ENCODE measurements at regions not wholly inside any gene's neighbourhood (a gene's known extent, or its start where the extent isn't known, plus 50 kb on each side); places are given as distances from the start of the nearest gene placed in this dataset.

DNA sequence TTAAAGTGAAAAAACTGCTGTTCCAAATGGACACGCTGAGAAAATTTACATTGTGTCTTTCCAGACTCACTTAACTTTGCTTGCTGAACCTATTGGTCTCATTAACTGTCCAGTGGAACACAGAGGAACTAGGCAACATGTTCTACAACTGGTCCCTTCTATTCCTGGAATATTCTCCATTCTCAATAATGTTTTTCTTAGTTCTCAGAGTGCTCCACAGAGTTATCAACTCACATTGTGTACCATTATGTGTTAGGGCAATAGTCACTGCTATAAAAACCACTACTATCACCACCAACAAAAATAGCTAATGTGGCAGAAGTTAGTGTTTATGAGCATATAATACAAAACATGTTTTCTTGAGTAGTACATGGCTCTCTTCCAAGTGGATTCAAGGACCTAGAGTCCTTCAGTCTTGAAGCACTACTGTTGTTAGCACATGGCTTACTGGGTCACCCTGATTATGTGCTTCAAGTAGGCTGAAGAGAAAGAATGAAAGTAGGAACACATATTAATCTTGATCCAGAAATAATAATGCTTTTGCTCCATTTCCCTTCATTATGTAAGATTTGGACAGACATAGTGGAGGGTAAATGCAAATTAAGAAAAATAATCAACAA is 865.3 kb upstream of the HS3ST1 start:
- no peak for DNase-seq

DNA sequence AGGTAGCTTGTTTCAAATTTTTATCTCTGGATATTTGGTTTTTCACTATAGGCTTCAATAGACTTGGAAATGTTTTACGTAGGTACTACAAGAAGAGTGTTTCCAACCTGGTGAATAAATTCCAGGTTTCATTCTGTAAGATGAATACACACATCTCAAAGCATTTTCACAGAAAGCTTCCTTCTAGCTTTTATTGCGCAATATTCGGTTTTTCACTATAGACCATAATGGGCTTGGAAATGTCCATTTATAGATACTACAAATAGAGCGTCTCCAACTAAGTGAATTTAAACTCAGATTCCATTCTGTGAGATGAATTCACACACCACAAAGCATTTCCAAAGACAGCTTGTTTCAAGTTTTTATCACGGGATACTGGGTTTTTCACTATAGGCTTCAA is 857.7 kb upstream of the HS3ST1 start:
- DNase-seq, result no peak

DNA sequence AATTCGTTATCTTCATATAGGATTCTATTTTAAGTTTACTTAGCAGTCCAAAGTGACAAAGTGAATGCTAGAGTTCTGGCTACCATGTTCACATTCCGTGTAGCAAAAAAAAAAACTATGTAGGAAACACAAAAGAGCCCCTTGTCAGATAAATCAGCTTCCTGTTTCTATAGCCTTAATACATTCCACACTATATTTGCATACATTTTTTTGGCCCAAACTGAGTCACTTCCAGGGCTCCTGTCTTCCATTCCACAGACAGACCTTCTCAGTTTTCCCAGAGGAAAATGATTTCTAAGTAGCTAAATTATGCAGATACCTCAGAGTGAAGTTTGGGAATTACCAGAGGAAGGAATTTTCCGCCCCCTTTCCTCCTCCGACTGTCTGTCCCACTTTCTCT is 841.9 kb upstream of the HS3ST1 start:
- no peak for DNase-seq

GRCh38 chr4:12265554-12265953 is 836.9 kb upstream of the HS3ST1 start:
- no peak for DNase-seq

- no peak for DNase-seq
Observed at GRCh38 chr4:12260453-12260852, 831.8 kb upstream of the HS3ST1 start.

- no peak for DNase-seq
Observed at GRCh38 chr4:12244973-12245372, 816.3 kb upstream of the HS3ST1 start.

- no peak for DNase-seq
Observed at GRCh38 chr4:12242354-12242753, 813.7 kb upstream of the HS3ST1 start.

GRCh38 chr4:12239897-12240636 is 811.4 kb upstream of the HS3ST1 start:
- no peak for DNase-seq

- no peak for DNase-seq
Observed at GRCh38 chr4:12231098-12231497, 802.4 kb upstream of the HS3ST1 start.

DNA sequence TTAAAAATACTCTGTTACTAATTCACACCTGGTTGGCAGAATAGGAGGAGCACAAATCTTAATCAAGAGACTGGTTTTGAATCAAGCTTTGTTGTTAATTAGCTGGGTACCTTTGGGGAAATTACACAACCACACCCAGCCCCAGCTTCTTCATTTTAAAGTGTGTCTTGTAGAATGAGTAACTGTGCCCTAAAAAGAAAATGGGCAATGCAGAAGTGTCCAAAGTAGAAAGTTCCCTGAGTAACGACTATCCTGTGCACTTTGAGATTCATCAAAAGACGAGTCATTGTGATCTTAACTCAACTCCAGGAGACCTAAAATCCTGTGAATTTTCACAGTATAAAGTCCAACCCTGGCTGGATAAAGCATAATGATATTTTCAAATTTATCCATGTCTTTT is 792.3 kb upstream of the HS3ST1 start:
- no peak for DNase-seq

- DNase-seq, result no peak
Observed at GRCh38 chr4:12211636-12212035, 782.9 kb upstream of the HS3ST1 start.

- DNase-seq, result no peak
Observed at GRCh38 chr4:12207396-12207795, 778.7 kb upstream of the HS3ST1 start.

GRCh38 chr4:12206091-12206490 is 777.4 kb upstream of the HS3ST1 start:
- no peak for DNase-seq

DNA sequence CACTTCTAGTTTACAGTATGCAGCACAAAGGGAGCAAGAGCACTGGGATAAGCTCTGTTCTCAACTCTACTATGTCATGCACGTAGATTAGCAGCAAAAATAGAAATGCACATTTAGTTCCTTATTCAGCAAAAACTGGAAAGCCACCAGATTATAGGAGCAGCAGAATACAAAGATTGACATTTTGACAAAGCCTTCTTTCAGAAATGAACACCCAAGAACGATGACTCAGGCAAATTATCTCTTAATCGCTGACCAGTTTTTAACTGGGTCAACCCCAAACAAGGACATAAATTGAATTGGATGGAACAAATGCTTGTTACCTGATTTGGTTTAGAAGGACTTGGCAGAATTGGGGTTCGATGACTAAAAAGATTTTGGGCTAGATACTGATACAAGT is 775.3 kb upstream of the HS3ST1 start:
- no peak for DNase-seq

- no peak for DNase-seq
Observed at GRCh38 chr4:12200226-12200625, 771.5 kb upstream of the HS3ST1 start.

DNA sequence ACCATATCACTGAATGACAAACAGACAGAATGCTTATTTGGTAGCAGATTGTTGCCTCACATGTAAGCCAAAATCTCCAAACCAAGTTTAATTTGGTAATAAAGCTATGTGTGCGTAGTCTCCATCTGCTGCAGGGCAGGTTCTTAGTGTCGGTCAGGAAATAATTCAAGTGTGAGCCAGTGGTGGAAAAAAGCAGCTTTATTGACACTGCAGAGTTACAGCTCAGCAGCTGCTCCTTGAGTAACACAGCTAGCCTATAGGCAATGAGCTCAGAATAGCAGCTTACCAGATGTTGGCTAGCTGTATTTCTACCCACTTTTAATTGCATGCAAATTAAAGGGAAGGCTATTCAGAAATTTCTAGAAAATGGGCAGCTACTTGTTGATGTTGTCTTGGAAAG is 757.8 kb upstream of the HS3ST1 start:
- no peak for DNase-seq

- no peak for DNase-seq
Observed at GRCh38 chr4:12178614-12179610, 750.2 kb upstream of the HS3ST1 start.

DNA sequence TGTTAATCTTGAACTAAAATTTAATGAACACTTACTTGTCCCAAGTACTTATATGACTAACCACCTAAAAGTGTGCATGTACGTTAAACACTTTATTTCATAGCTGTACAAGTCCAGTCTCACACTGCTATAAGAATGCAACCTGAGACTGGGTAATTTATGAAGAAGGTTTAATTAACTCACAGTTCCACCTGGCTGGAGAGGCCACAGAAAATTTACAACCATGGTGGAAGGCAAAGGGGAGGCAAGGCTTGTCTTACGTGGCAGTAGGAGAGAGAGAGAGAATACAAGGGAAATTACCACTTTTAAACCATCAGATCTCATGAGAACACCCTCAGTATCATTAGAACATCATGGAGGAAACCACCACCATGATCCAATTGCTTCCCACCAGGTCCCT is 748.7 kb upstream of the HS3ST1 start:
- no peak for DNase-seq

DNA sequence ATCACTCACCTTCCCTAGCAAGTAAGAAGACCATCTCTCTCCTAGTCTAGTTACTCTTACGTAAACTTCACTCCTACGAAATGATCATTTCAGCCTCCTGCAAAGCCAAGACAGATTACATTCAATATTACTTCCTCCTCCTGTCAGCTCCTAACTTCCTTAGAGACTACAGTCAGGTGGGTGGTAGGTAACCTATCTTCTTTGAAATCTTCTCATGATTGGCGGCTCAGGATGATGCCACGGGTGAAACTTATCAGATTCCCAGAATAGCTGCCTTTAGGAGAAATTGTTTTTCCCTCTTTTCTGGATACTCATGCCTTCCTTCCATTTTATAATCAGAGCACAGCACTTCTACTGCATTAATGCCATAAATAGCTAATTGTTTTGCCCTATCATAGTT is 744.8 kb upstream of the HS3ST1 start:
- no peak for DNase-seq

GRCh38 chr4:12172198-12172973 is 743.7 kb upstream of the HS3ST1 start:
- no peak for DNase-seq

DNA sequence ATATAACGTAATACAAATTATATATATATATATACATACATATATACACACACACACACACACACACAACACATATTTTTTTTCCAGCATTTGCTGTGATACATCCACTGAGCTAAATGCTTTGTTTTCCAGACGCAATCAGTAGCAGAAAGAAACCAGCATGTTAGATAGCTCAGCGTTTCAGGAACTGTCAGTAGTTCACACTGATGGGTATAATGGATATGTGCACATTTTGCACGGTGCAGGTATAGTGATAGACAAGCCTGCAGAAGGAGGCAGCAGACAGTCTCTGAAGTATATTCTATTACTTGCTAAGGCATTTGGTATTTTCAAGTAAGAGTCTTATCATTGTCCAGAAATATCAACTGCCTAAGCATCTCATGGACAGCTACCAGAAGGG is 741.6 kb upstream of the HS3ST1 start:
- no peak for DNase-seq

GRCh38 chr4:12165616-12166015 is 736.9 kb upstream of the HS3ST1 start:
- DNase-seq, result no peak

- DNase-seq, result no peak
Observed at GRCh38 chr4:12146339-12146738, 717.6 kb upstream of the HS3ST1 start.
